HG02588 (cell line): ENCODE measurements at regions not wholly inside any gene's neighbourhood (a gene's known extent, or its start where the extent isn't known, plus 50 kb on each side); places are given as distances from the start of the nearest gene placed in this dataset.

ENCODE experiments used
- ATAC-seq: cut with Tn5 transposase; IDR thresholded peaks from one replicate; pipeline ENCODE4 v1.9.1; 2021; ENCODE audit warnings: mild to moderate bottlenecking, moderate library complexity; ENCODE audit not compliant: unreplicated experiment

DNA sequence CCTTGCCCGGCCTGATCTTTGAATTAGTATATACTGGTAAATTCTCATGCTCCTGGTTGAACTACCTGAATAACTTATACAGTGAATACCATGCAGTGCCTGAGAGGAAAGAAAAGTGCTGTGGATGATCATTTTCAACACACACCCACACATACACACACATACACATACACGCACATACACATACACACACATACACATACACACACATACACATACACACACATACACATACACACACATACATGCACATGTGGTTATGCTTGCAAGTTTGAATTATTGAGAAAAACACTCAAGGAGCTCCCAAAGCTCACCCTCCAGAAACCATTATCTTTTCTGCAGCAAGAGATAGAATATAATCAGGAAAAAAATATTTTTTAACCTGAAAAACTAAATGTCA is 366.9 kb upstream of the RASGEF1B start:
- no peak for ATAC-seq

DNA sequence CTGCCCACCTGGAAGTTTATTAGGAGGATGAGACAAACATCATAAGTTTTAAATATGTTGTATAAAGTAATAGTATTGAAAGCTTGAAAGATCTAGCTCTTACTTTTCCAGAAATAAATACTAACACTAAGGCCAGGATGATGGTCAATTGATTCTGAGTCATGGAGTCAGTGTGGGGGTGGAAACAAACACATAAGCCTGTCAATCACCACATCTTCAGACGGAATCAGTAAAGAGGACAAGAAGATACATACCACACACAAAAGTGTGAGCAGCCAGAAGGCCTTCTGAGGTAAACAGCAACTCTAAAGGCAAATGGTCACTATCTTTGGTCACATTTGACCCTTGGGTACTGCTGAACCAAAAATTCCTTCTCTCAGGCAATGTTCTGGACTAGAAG is 365.0 kb upstream of the RASGEF1B start:
- ATAC-seq = no peak

DNA sequence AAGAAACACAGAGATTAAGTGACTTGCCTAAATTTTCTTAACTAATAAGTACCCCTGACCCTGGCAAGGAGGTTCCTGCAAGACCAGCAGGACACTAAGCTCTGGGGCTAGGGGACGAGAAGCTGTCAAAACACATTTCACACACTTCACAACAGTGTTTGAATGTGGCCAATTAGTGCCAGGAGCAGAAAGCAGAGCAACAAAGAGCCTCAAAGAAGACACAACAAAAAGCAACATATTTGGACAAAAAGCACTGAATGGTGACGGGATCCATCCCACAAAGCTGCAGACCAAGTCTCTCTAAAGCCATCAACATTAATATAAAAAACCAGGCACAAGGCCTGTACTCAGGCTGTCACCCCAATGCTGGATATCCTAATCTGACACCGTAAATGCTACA is 361.9 kb upstream of the RASGEF1B start:
- no peak for ATAC-seq

DNA sequence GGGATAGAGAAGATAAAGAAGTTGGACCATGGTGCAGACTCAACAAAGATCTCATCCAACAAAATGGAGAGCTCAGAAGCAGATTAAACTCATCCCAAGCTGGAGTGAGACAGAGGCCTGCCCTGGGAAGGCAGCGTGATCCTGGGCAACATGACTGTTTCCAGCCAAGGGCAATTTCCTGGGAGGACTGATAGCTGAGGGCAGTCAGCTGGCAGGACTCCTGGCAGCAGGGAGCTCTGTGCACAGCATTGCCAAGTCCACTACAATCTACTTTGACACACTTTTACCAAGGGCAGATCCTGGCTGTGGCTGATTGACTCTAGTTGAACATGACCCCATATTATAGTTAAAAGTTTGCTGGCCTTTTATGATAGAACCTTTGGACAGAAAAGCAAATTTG is 357.3 kb upstream of the RASGEF1B start:
- ATAC-seq = no peak

DNA sequence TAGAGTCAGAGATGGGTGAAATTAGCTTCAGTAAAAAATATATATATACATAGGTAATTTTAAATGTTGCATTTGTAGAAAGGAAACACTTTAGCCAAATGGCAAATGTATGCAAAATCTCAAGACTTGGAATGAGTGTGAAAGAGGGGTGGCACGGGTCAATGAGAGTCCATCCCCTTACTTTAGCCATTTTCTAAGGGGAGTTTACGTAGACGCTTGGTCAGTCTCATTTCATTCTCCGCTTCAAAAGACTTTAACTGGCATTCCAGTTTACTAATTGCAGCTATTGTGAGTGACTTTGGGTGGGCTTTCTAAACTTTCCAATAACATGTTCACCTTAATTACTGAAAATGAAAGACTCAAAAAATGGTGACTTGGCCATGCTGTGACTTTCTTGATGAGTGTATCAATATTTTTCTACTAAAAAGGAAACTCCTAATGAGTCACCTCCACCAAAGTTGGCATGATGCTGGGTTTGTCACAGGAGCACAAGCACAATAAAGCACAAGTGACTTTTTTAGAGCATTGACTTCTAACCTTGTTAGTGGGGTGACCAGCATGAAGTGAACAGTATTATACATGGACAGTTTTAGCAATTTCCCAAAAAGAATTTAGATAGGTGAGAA is 356.0 kb upstream of the RASGEF1B start:
- ATAC-seq = peak; percentile 83

DNA sequence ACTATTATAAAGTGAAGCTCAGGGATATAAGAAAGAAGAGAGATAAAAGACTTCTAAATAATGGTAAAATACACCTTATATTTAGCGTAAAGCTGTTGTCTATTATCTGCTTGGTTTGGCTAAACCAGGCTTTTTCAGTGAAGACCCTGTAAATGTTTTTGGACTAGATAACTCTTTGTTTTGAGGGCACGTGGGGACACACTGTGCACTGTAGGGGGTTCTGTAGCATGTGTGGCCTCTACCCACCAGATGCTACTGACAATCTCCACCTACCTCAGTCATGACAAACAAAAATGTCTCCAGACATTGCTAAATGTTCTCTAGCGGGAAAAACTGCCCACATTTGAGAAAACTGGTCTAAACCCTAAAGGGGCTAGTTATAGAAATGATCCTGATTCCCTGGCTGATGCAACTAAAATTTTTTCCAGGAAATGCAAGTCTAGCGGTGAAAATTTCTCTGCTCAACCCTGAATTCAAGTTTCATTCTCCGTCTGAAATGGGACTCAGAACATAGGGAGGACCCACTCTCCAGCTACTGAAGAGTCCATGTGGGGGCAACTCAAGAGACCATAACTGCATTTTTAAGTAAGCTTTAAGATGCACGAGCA is 355.2 kb upstream of the RASGEF1B start:
- no peak for ATAC-seq

DNA sequence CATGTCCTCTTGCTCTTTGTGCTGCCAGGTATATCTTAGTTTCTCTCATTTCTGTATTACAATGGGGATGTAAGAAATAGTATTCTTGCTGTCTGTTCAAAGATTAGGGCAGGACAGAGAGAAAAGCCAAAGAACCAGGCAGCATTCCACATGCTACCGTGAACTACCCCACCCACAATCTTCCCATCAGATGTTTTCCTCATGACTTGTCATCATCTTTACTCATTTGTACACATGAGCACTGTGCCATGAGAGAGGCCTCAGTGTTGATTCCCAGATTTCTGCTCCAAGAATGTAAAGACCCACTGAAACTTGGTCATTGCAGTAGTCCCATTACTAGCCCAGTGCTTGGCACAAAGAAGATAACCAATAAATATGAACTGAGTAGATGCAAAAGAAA is 354.6 kb upstream of the RASGEF1B start:
- ATAC-seq = no peak

DNA sequence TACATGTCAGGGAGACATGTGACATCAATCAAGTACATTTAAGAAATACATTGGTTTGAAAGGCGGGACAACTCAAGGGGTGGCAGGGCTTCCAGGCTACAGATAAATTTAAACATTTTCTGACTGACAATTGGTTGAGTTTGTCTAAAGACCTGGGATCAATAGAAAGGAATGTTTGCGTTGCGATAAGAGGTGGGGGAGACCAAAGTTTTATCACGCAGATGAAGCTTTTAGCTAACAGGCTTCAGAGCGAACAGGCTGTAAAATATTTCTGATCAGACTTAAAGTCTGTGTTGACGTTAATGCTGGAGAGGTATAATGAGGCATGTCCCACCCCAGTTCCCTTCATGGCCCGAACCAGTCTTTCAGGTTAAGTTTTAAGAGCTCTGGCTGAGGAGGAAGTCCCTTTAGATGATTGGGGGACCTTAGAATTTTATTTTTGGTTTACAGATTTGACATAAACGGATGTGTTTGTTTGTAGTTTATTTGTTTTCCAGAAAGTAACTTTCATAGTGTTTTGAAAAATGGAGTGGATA is 346.7 kb upstream of the RASGEF1B start:
- ATAC-seq = no peak

DNA sequence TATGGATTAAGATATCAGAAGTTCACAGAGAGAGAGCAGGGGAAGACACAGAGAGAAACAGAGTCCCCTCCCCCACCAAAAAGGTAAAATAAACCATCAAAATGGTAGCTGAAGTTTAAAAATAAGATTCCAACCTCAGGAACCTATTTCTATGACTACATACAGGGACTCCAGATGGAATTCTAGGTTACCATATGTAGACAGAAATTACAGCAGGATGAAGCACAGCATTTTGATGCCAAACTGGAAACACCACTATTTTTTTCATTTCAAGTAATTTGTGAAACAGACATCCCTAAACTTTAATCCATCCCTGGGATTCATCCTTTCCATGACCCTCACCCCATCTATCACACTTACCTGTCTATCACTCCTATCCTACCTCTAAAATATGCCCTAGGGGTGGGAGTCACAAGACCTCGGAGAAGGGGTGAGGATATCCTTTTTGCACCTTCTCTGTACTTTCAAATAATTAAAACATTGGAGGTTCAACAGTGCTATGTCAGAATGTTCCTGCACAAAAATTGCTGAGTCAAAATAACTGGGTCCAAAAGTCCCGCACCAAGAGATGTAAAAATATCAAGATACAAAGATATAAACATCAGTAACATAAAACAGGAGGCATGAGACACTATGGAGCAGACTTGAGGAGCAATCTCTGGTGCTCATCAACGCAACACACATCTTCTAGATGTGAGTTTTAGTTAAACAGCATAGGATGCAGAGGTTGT is 344.5 kb upstream of the RASGEF1B start:
- ATAC-seq = no peak

DNA sequence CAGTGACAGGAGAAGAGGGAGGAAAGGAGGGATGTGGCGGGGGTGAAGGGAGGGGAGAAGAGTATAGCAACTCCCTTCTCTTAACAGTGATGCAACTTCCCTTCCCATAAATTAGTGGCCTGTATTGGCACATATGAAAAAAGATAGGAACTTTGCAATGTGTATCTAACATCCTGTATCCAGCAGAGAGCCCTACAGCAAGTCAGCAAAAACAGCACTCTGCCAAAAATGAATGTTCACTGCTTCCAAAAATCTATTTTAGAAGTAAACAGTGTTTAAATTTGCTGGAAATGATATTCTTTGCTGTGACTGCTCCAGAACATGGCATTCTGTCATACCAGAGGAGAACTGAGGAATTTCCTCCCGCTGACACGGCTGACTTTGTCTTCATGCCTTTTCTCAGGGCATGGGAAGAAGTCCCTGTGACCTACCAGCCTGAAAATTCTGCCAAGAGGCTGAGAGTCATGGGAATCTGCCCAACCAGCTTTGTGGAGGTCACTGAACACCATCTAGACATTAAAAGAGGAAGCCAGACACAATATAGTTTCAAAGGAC is 343.4 kb upstream of the RASGEF1B start:
- ATAC-seq = no peak

DNA sequence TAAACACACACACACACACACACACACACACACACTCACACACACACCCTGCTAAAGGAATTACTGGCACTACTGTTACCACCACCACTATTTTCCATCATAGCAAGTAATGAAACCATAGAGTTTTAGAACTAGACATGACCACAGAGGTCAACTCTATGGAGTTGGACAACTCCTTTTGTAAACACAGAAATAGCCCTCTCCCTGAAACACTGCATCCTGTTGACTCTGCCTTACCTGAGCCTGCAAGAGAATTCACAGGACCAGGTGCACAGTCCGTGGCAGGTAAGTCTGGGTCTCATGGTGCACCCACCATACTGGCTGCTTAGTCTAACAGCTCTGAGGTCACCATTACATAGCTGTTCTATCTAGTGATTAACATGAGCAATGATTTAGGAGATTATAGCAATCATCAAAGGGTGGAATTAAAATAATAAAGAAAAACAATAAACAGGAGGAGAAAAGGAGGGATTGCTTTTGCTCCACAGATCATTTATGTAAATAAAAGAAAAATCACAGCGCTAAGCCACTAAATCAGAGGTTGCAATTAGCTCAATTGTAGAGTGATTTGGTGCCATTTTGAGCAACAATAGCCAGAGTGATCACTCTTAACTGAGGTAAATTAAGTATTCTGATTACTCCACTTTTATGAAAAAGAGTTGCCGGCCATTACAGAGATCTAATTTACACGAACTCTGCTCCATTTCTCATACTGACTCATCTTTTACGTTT is 340.0 kb upstream of the RASGEF1B start:
- no peak for ATAC-seq

DNA sequence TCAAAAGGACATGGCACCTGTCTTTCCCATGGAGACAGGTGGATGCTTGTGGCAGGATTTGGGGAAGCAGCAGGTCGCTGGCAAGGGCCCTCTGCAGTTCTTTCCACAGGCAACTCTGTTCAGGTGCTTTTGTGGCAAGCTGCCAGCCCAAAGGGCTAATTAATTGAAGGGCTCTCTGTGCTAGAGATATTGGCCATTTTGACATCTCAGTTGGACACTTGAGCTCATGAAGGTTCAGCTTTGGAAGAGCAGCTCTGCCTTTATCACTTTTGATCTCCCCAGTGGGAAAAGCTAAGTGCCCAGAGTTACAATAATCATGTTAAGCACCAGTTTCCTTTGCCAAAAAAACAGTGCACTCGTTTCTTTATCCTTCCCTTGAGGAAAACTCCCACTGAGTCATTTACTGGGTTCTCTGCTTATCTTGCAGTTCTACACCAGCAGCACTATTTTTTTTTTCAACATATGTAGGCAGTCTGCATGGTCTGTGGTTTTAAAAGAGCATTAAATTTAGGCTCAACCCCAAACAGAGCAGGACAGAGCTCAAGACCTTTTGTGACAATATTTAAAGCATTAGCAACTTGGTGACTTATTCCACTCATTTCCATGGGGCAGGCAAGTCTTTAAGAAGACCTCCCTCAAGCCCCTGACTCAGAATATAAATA is 336.4 kb upstream of the RASGEF1B start:
- no peak for ATAC-seq

DNA sequence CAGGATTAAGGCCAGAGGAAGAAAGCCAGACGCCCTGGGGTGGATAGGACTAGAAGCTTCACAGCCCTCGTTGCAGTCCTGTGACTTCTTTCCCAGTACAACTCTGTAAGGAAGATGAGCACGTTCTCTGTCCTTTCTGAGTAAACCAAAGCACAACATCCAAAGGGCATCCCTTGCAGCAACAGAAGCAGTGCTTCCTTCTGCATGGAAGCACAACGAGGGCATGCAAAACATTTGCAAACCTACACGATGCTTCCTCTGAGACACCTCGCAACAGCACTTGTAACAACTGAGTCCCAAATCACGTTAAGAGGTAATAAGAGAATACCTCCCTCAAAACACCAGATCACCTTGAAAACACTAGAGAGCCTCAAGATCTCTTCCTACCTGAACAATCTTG is 335.7 kb upstream of the RASGEF1B start:
- ATAC-seq = no peak

DNA sequence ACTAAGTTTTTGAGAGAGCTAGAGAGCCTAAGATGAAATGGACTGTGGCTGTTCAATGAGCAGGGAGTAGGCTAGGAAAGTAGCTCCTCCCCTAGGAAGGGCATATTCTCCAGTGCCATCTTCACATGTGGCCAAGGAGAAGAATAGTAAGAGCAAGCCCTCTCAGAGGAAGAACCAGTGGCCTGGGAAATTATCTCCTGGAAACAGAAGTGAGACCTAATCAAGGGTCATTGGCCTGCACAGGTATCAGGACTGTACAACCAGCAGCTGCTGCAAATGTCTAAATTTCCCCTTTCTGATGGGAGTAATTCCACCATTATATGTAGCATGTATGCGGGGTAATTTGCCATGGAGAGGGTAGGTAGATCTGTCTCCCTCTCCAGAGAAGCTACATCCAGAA is 334.8 kb upstream of the RASGEF1B start:
- ATAC-seq = no peak

DNA sequence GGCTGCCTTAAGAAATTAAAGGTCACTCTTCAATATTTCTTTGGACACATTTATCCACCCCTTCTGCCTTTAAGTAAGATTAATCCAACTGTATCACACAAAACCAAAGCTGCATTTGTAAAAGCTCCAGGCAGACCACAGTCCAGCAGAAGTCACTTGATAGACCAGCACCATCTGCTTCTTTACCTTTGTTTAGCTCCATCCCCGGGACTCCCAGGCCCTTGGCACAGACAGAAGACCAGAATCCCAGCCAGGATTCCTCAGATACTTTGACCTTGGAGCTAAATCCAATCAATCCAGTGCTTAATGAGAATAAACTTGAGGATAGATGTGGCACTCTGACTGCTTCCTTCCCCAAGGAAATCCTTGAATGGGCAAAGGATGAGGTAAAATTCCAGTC is 333.1 kb upstream of the RASGEF1B start:
- ATAC-seq = no peak

DNA sequence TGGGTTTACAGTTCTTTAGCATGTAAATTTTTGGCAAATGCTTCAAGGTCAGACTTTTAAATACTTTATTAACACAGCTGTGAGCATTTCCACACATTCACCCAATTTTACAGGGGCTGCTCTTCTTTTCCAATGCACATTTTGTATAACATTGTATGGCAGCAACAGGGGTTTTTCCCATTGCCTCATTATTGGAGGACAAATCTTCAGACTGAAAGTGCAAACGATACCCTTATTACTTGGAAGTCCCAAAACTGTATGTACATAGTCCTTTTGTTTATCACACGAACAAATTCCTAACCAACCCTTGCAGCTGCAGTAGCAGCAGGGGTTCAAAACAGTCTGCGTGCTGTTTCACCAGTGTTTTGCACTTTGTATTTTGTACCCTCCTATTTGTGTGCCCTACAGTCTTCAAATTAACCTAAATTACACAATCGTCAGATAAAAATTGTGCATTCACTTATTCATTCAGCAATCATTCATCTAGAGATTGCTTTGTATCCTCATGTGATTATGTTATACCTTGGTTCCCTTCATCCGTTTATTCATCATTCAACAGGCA is 330.7 kb upstream of the RASGEF1B start:
- ATAC-seq = no peak

DNA sequence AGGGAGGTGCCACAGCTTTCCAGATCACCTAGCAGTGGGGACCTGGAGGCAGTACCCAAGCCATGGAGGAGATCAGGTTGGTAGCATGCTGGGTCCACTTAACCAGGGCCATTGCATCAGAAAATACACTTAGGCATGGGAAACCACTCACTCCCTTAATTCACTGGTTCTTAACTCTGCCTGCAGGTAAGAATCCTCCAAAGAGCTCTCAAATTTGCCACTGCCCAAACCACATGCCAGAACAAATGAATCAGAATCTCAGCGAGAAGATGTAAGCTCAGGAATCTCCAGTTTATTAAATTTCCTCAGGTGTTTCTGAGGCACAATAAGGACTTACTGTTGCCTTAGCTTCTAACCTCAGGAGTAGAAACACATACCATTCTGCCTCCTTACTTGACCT is 327.7 kb upstream of the RASGEF1B start:
- no peak for ATAC-seq

DNA sequence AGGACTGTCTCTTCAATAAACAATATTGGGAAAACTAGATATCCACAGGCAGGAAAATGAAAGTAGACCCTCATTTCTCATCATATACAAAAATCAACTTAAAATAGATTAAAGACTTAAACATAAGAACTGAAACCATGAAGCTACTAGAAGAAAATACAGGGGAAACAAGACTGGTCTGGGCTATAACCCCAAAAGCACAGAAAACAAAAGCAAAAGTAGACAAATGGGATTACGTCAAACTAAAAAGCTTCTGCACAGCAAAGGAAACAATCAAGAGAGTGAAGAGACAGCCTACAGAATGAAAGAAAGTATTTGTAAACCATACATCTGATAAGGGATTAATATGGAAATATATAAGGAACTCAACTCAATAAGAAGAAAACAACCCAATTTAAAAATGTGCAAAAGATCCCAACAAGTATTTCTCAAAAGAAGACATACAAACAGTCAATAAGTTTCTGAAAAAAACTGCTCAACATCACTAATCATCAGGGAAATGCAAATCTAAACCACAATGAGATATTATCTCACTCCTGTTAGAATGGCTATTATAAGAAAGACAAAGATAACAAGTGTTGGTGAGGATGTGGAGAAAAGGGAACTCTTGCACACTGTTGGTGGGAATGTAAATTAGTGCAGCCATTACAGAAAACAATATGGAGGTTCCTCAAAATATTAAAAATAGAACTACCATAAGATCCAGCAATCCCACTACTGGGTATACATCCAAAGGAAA is 325.3 kb upstream of the RASGEF1B start:
- peak; percentile 86 for ATAC-seq

DNA sequence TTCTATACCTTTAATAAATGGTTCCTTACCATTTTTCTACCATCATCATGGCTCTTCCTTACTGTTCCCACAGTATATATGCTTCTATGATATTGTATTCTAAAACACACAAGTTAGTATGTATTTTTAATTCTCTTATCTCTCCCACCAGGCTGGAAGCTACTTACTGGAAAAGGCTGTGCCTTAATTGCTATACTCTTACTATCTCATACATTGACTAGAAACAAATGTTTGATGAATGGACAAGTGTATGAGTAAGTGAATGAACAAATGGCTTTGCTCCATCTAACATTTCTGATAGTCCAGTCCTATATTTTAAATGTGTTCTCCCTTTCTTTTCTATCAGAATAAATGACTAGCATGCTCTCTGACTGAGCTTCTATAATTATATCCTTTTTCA is 320.8 kb upstream of the RASGEF1B start:
- no peak for ATAC-seq

DNA sequence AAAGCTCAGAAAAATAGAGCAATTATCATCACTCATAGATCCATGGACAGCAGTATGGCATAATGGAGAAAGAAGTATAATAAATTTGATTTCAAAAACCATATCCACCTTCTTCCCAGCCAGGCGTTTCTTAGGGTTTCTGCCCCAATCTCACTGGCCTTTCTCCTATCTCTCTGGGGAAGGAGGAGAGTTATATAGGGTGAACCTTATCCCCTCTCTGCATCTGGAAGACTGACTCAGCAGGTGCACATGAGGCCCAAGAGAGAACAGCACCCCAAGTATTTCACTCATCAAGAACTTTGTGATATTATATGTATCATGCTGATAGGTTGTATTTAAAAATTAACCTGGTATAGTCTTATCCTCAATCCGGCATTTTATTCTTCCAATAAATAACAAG is 318.8 kb upstream of the RASGEF1B start:
- ATAC-seq = no peak
